BLaER1 treated with 17β-estradiol and CSF1 and Interleukin-3, amounts not matched to agents 10 nM and 100 nM (cell line): ENCODE measurements at regions not wholly inside any gene's neighbourhood (a gene's known extent, or its start where the extent isn't known, plus 50 kb on each side); places are given as distances from the start of the nearest gene placed in this dataset.
"Not testable (repeated sequence)": the region's sequence is repeated elsewhere in the genome, so short reads cannot be mapped to it uniquely, and the experiment has no call there.

Source experiments
- H3K27ac ChIP-seq, 11 experiments: shearing (Covaris generic); formaldehyde crosslinking; 2 replicates each; pipeline ENCODE4 v1.8.1; 2022
- H3K27me3 ChIP-seq, 11 experiments: shearing (Covaris generic); formaldehyde crosslinking; 2 replicates each; pipeline ENCODE4 v1.8.1; 2022
- H3K36me3 ChIP-seq, 11 experiments: shearing (Covaris generic); formaldehyde crosslinking; 2 replicates each; pipeline ENCODE4 v1.8.1; 2022
- H3K4me1 ChIP-seq, 10 experiments: shearing (Covaris generic); formaldehyde crosslinking; 2 replicates each; pipeline ENCODE4 v1.8.1; 2022
- H3K4me2 ChIP-seq, 11 experiments: shearing (Covaris generic); formaldehyde crosslinking; 2 replicates each; pipeline ENCODE4 v1.8.1; 2022
- H3K4me3 ChIP-seq, 10 experiments: shearing (Covaris generic); formaldehyde crosslinking; 2 replicates each; pipeline ENCODE4 v1.8.1; 2022
- H3K9ac ChIP-seq, 11 experiments: shearing (Covaris generic); formaldehyde crosslinking; 2 replicates each; pipeline ENCODE4 v1.8.1; 2022
- H3K9me3 ChIP-seq, 11 experiments: shearing (Covaris generic); formaldehyde crosslinking; replicated peaks in 1 of 11; 2 replicates each; pipeline ENCODE4 v1.8.1; 2022
- H4K20me1 ChIP-seq, 11 experiments: shearing (Covaris generic); formaldehyde crosslinking; 2 replicates each; pipeline ENCODE4 v1.8.1; 2022
- Cebpa-rat ChIP-seq, 11 experiments: shearing (Covaris generic); IDR thresholded peaks; 2 replicates each; pipeline ENCODE4 v1.8.1; 2022

GRCh38 chr6:155881826-155882526 is 426.3 kb upstream of the NOX3 start:
- no peak for TF ChIP-seq Cebpa-rat (IDR thresholded peaks at IDR 0.05)
- Histone ChIP-seq H3K9me3 (no peaks in the 10 kb centered on the region), H3K9ac (no peak overlapping the region), H3K27ac (peak overlapping the region in 3 of 11 experiments; percentile 23 to 80 (median 69); a peak in 5 of 22 replicates), H3K4me1 (peaks cover 11 to 61% (median 15%) of the 10 kb centered on the region in 10 experiments), H3K36me3 (no peaks in the 10 kb centered on the region), H3K4me3 (no peak overlapping the region), H4K20me1 (no peaks in the 10 kb centered on the region), H3K27me3 (no peaks in the 10 kb centered on the region), H3K4me2 (peak overlapping the region; percentile 39 to 84 (median 61))

GRCh38 chr6:155880900-155881299 is 425.3 kb upstream of the NOX3 start:
- no peak for TF ChIP-seq Cebpa-rat (IDR thresholded peaks at IDR 0.05)
- Histone ChIP-seq H3K9me3 (no peaks in the 10 kb centered on the region), H3K27ac (peak overlapping the region in 4 of 11 experiments; percentile 25 to 80 (median 58); a peak in 7 of 22 replicates), H3K4me3 (no peak overlapping the region; a peak in 1 of 20 replicates), H3K4me1 (peaks cover 11 to 57% (median 15%) of the 10 kb centered on the region in 10 experiments), H3K27me3 (no peaks in the 10 kb centered on the region), H4K20me1 (no peaks in the 10 kb centered on the region), H3K9ac (peak overlapping the region in 4 of 11 experiments; percentile 7 to 65 (median 44); a peak in 6 of 22 replicates), H3K4me2 (peak overlapping the region in 3 of 11 experiments; percentile 76 to 84 (median 76); a peak in 6 of 22 replicates), H3K36me3 (no peaks in the 10 kb centered on the region)

- H3K9ac ChIP-seq = no peak overlapping the region
- H3K4me3 ChIP-seq = no peak overlapping the region
- H3K4me1 ChIP-seq = peaks cover 0 to 9% (median 3%) of the 10 kb centered on the region in 10 experiments; a peak in 7 of 20 replicates
- no peaks in the 10 kb centered on the region for H3K36me3 ChIP-seq
- no peaks in the 10 kb centered on the region for H4K20me1 ChIP-seq
- H3K9me3 ChIP-seq = no peaks in the 10 kb centered on the region
- no peak for TF ChIP-seq Cebpa-rat (IDR thresholded peaks at IDR 0.05)
- H3K27ac ChIP-seq = no peak overlapping the region
- peak overlapping the region in 3 of 11 experiments; percentile 11 to 48 (median 14); a peak in 4 of 22 replicates for H3K4me2 ChIP-seq
- no peaks in the 10 kb centered on the region for H3K27me3 ChIP-seq
Measured at GRCh38 chr6:155872961-155873360, 417.3 kb upstream of the NOX3 start.

DNA sequence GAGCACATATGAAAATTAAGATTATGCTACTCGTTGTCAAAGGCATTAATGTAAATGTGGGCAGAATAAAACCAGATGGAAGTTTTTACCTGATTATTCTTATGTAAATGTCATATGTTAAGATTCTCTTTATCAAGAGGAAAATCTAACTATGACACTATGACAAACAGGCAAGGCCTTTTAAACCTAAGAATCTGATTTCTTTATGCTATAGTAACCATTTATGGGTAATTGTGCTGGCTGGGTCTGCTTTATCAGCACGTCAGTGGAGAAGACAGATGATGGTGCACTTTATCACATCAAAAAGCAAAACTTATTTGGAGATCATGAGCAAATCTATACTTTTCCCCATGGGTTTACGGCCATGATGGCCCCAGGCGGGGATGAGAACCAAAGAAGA is 412.0 kb upstream of the NOX3 start:
- H4K20me1 ChIP-seq = no peaks in the 10 kb centered on the region
- no peak for TF ChIP-seq Cebpa-rat (IDR thresholded peaks at IDR 0.05)
- H3K4me2 ChIP-seq = no peak overlapping the region
- H3K36me3 ChIP-seq = no peaks in the 10 kb centered on the region
- no peak overlapping the region for H3K9ac ChIP-seq
- peaks cover 0 to 9% (median 7%) of the 10 kb centered on the region in 11 experiments; a peak in 11 of 22 replicates for H3K9me3 ChIP-seq
- H3K4me1 ChIP-seq = peaks cover 0 to 2% (median 0%) of the 10 kb centered on the region in 10 experiments; a peak in 2 of 20 replicates
- no peak overlapping the region for H3K4me3 ChIP-seq
- H3K27me3 ChIP-seq = no peaks in the 10 kb centered on the region
- H3K27ac ChIP-seq = no peak overlapping the region

GRCh38 chr6:155866676-155867390 is 411.2 kb upstream of the NOX3 start:
- H3K9me3 ChIP-seq = peaks cover 0 to 12% (median 8%) of the 10 kb centered on the region in 11 experiments; a peak in 11 of 22 replicates
- H3K27ac ChIP-seq, H3K27me3 ChIP-seq, H3K4me1 ChIP-seq, H3K4me2 ChIP-seq, H3K4me3 ChIP-seq, H4K20me1 ChIP-seq, H3K9ac ChIP-seq, H3K36me3 ChIP-seq: not testable (repeated sequence)

- Histone ChIP-seq H3K9ac (no peak overlapping the region), H3K27ac (no peak overlapping the region), H3K27me3 (no peaks in the 10 kb centered on the region), H3K4me2 (no peak overlapping the region), H4K20me1 (no peaks in the 10 kb centered on the region), H3K4me3 (no peak overlapping the region), H3K36me3 (no peaks in the 10 kb centered on the region), H3K9me3 (peaks cover 21 to 41% (median 28%) of the 10 kb centered on the region in 11 experiments; a peak in 21 of 22 replicates), H3K4me1 (no peaks in the 10 kb centered on the region)
- TF ChIP-seq Cebpa-rat (IDR thresholded peaks at IDR 0.05) = no peak
Measured at GRCh38 chr6:155861821-155862220, 406.2 kb upstream of the NOX3 start.

DNA sequence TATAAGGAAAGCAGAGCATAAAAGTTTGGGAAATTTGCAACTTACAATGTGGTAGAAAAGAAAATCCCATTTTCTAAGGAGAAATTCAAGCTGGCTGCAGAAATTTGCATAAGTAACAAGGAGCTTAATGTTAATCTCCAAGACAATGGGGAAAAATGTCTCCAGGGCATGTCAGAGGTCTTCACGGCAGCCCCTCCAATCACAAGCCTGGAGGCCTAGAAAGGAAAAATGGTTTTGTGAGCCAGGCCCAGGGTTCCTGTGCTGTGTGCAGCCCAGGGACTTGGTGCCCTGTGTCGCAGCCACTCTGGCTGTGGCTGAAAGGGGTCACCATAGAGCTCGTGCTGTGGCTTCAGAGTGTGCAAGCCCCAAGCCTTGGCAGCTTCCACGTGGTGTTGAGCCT is 403.3 kb upstream of the NOX3 start:
- not testable (repeated sequence) for H3K27ac ChIP-seq, H3K36me3 ChIP-seq, H3K9ac ChIP-seq, H3K4me3 ChIP-seq, H3K27me3 ChIP-seq, H3K4me2 ChIP-seq, H4K20me1 ChIP-seq
- peaks cover 19 to 38% (median 25%) of the 10 kb centered on the region in 11 experiments; a peak in 21 of 22 replicates for H3K9me3 ChIP-seq
- H3K4me1 ChIP-seq = peaks cover 0 to 15% (median 5%) of the 10 kb centered on the region in 10 experiments; a peak in 14 of 20 replicates

- no peak for TF ChIP-seq Cebpa-rat (IDR thresholded peaks at IDR 0.05)
- peaks cover 11 to 19% (median 19%) of the 10 kb centered on the region in 11 experiments; a peak in 20 of 22 replicates for H3K9me3 ChIP-seq
- no peak overlapping the region for H3K4me3 ChIP-seq
- H3K27me3 ChIP-seq = no peaks in the 10 kb centered on the region
- peak overlapping the region; percentile 8 to 46 (median 32); a peak in 12 of 22 replicates for H3K4me2 ChIP-seq
- H3K36me3 ChIP-seq = no peaks in the 10 kb centered on the region
- H4K20me1 ChIP-seq = no peaks in the 10 kb centered on the region
- H3K9ac ChIP-seq = no peak overlapping the region
- H3K4me1 ChIP-seq = peaks cover 19 to 35% (median 22%) of the 10 kb centered on the region in 10 experiments
- H3K27ac ChIP-seq = no peak overlapping the region
Measured at GRCh38 chr6:155854787-155855186, 399.1 kb upstream of the NOX3 start.

- Histone ChIP-seq H3K4me2 (no peak overlapping the region), H3K4me1 (peaks cover 19 to 46% (median 22%) of the 10 kb centered on the region in 10 experiments)
Measured at GRCh38 chr6:155853011-155853410, 397.4 kb upstream of the NOX3 start.

More at GRCh38 chr6:155853011-155853410, 397.4 kb upstream of the NOX3 start:
- Histone ChIP-seq H3K9me3 (peaks cover 0 to 2% (median 1%) of the 10 kb centered on the region in 11 experiments; a peak in 7 of 22 replicates), H3K9ac (no peak overlapping the region), H3K27ac (no peak overlapping the region), H3K4me3 (no peak overlapping the region), H3K36me3 (no peaks in the 10 kb centered on the region), H3K27me3 (no peaks in the 10 kb centered on the region), H4K20me1 (no peaks in the 10 kb centered on the region)
- TF ChIP-seq Cebpa-rat (IDR thresholded peaks at IDR 0.05) = no peak
